ENCODE measurements at regions not wholly inside any gene's neighbourhood (a gene's known extent, or its start where the extent isn't known, plus 50 kb on each side); places are given as distances from the start of the nearest gene placed in this dataset.

- TF ChIP-seq, protein P1, sequence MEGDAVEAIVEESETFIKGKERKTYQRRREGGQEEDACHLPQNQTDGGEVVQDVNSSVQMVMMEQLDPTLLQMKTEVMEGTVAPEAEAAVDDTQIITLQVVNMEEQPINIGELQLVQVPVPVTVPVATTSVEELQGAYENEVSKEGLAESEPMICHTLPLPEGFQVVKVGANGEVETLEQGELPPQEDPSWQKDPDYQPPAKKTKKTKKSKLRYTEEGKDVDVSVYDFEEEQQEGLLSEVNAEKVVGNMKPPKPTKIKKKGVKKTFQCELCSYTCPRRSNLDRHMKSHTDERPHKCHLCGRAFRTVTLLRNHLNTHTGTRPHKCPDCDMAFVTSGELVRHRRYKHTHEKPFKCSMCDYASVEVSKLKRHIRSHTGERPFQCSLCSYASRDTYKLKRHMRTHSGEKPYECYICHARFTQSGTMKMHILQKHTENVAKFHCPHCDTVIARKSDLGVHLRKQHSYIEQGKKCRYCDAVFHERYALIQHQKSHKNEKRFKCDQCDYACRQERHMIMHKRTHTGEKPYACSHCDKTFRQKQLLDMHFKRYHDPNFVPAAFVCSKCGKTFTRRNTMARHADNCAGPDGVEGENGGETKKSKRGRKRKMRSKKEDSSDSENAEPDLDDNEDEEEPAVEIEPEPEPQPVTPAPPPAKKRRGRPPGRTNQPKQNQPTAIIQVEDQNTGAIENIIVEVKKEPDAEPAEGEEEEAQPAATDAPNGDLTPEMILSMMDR (IDR thresholded peaks at IDR 0.05): no peak
- TF ChIP-seq POLR2A (IDR thresholded peaks at IDR 0.05): no peak
Measured at GRCh38 chr9:101880846-101881245, 142.4 kb upstream of the GRIN3A start.

Measured in thyroid gland (tissue), 4 donors.